NCI-H1930 (cell line): ENCODE measurements at regions not wholly inside any gene's neighbourhood (a gene's known extent, or its start where the extent isn't known, plus 50 kb on each side); places are given as distances from the start of the nearest gene placed in this dataset.
"Not testable (repeated sequence)": the region's sequence is repeated elsewhere in the genome, so short reads cannot be mapped to it uniquely, and the experiment has no call there.

ENCODE experiments used
- DNase-seq, 2 experiments: peaks; one replicate each; lab custom pipeline; 2025; lab: John Stamatoyannopoulos, UW

DNA sequence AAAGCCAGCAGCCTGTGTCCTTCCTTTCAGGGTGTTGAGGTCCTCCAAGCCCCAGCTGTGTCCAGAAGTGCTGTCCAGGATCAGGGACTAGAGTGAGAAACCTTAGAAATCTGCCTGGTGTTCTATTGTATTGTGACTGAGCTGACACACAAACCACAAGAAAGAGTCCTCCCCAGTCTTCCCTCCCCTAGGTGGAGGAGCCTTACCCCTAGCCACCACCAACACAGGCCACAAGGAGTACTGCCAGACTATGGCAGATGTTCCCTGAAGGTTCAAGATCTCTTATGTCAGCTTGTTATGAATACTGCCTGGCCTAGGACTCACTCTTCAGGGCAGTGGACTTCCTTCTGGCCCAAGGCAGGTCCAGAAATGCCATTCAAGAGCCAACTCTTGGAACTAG is 514.1 kb upstream of the PITX2 start:
- DNase-seq, result no peak

DNA sequence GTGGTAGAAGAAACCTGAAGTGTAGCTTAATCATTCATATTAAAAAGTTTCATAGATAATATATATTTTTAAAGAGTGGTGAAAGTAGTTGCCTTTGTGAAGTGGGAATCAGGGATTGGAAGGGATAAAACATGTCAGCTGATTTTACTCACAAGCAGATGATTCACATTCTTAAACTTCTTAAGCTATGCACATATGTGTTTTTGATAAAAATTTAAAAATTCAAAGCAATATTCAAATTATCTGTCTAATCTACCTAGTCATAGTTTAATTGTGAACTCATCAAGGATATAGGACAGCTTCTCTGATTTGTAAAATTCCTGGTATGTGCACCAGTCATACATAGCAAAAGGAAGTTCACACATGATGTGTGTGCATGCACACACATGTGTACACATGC is 520.6 kb upstream of the PITX2 start:
- DNase-seq, result no peak

GRCh38 chr4:111154934-111155333 is 532.1 kb upstream of the PITX2 start:
- no peak for DNase-seq

DNA sequence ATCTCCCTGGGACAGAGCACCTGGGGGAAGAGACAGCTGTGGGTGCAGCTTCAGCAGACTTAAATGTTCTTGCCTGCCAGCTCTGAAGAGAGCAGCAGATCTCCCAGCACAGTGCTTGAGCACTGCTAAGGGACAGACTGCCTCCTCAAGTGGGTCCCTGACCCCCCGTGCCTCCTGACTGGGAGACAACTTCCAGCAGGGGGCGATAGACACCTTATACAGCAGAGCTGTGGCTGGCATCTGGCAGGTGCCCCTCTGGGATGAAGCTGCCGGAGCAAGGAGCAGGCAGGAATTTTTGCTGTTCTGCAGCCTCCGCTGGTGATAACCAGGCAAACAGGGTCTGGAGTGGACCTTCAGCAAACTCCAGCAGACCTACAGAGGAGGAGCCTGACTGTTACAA is 541.7 kb upstream of the PITX2 start:
- not testable (repeated sequence) for DNase-seq

DNA sequence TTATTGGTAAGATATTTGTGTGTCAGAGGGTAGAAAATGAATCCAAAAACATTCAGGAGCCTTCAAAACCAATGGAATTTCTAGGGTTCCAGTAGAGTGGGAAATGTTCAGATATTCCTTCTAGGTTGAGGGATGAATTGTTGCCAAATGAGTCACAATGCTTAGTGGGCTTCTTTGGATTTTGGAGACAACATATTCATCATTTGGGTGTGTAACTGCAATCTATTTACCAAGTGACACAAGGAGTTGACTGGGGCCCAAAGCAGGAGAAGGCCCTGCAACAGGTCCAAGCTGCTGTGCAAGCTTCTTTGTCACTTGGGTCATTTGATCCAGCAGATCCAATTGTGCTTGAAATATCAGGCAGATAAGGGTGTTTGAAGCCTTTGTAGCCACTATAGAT is 551.5 kb upstream of the PITX2 start:
- DNase-seq, result no peak

- DNase-seq, result no peak
Measured at GRCh38 chr4:111178231-111178630, 555.4 kb upstream of the PITX2 start.

DNA sequence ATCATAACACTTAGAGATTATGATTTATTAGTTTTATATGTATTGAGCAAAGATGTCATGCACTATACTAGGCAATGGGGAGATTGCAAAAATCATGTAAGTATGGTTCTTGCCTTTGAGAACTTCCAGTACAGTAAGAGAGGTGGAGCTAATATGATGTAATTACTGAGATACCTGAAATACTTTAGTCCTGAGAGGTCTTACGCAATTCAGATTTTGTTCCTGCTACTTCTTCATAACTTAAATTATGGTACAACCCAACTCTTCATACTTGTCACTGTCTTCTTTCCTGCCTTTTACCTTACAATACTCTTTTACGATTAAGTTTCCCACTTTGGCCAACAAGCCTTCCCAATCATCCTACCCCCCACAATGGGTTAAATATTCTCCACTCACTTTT is 564.2 kb upstream of the PITX2 start:
- DNase-seq, result no peak

DNA sequence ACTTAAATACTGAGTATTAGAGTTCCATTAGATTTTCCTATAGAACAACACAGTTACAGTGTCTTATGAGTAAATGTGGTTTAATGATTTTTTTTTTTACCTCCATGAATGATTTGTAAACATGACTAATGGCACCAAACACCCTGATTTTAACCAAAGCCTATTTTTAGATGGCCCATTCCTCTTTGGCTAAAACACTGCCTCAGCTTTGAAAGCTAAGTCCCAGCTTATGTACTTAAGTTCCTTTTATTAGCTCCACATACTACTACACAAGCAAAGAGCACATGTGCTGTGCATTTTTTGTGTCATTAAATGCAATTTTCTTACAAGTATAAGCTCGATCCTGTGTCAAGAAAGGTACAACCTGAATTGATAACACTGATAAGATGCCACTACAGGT is 575.6 kb upstream of the PITX2 start:
- DNase-seq, result no peak

DNA sequence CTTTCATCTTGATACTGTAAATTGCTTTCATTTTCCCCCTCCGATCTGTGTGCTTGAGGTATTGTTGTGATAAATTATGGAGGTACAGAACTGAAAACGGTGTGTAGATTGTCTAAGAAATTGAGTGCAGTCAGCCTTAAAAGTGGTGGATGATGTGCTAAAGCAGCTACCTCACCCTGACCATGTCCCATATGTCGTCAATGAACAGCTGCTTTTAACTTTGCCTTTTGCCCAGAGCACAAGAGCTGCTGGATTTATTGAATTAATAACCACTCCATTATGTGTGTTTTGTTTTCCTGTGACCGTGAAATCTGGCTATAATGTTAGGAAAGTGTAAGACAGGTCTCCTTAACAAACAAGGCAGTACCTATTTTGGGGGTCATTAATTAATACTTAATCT is 581.9 kb upstream of the PITX2 start:
- DNase-seq, result no peak

DNA sequence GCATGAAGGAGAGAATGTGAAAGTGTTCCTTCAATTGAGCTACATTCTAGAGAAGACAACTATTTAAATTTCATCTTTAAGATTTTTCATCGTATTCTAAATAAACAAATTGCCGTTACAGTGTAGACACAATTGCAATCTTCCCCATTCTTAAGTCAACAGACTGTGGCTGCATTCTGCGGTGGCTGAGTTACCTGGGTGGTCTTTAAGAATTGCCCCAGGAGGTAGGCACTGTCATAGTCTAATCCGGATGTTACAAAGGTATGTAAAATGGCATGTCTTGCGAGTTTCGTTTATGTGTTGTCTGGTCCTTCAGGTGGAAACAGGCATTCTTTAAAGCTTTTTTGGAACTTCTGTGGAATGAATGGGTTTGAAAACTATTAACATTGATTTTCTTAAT is 586.1 kb upstream of the PITX2 start:
- DNase-seq, result no peak

DNA sequence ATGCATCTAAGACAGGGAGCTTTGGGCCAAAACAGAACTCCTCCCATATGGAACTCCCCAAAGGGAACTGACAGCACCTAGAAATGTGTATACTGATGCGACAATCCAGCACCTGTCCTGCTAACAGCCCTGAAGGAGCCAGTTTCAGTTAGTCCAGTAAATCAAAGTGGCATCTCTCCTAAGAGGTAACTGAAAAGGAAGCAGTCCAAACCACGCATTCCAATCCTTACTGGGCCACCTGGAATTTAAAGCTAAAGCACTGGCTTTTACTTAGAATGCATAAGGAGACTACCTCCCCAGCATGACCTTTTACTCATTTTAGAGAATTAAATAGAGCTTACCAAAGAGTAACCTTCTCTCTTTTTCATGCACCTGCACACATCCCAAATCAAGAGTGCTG is 586.8 kb upstream of the PITX2 start:
- no peak for DNase-seq

DNA sequence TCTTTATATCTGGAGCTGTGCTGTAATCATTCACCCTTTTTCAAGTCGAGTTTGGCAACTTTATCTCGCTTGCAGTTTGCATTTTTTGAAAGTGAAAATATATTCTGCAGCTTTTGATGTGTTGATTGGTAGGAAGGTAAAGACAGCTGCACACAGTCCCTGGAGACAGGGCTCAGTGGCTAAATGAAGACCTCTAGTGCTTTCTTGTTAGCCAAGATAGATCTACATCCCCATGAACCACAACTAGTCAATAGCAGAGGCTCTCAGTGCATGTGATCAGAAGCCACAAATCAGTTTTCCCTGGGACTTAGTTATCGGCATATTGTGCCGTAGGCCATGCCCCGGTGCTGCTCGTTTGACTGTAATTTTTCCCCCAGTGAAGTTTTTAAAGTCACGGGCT is 587.7 kb upstream of the PITX2 start:
- no peak for DNase-seq

GRCh38 chr4:111213531-111213930 is 590.7 kb upstream of the PITX2 start:
- no peak for DNase-seq

DNA sequence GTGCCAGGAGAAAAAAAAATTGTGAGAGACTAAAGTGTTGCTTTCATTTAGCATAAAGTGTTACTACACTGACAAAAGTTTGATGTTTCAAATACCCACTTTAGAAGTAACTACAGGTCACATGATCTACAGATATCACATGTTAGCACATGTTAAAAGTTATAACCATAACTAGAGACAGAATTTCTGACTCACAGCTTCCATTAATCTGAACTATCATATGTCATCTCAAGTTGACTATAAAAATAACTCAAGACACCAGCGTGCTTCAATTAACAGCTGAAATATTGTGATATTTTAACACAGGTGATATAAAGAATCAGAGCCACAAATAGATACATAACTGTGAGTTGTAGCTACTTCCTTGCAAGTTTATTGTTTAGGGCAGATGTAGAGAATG is 591.5 kb upstream of the PITX2 start:
- no peak for DNase-seq

- DNase-seq, result no peak
Measured at GRCh38 chr4:111215755-111216154, 592.9 kb upstream of the PITX2 start.

DNA sequence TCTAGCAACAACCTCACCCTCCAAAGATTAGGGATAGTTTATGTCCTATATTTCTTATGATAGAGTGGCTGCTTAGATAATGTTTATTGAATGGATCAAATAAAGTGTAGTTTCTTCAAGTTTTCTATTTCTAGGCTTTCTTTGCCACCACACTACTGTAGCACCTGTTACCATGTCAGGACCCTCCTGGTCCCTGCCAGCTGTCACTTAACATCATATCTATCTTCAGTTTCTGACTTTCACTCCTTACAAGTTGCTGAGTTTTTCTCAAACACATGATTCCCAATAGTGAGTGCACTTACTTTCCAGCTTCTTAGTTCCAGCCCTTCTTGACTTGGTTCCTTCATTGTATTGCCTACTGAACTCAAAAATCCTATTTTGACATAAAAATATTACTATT is 593.9 kb upstream of the PITX2 start:
- DNase-seq, result no peak

DNA sequence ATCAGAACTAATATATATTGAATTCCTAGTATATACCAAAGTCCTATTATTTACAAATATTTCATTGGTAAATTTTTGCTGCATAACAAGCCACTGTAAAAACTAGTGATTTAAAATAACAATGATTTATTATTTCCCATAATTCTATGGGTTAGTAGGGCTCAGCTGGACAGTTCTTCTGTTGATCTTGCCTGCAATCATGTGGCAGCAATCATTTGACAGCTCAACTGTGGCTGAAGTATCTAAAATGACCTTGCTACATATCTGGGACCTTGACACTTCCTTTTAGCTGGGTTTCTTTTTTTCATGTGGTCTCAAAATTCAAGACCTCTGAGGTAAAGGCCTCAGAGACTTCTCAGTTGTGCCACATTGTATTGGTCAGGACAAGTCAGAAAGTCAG is 598.5 kb upstream of the PITX2 start:
- DNase-seq, result no peak

DNA sequence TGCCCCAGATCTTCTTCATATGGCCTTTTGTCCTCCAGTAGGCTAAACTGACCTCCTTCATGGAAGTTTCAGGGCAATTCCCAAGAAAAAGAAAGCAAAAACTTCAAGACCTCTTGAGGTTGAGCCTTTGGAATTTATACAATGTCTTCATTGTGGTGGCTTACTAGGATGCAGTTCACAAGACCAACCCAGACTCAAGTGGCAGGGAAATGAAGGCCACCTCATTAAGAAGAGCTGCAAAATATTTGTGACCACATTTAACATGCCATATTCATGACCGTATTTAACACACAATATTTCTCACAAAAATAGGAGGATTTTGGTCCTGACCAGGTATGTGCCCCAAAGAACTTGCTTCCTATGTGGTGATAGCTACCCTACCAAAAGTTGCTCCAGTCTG is 605.5 kb upstream of the PITX2 start:
- DNase-seq, result no peak

DNA sequence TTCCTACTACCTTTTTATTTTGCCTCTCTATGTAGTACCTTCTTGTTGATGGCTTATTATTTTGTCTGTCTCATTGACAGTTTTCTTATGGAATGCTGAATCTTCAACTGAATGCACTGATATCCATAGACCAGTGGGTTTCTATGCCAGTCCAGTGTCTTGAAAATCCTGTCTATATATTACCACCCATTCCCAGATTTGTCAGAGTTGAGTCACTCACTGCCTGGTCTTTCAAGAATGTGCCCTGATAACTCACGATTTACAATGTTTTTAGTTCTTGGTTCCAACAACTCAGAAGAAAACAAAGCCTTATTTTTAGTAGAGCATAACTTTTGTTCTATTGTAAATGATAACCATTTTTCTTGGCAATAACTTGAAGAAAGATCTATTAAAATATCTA is 606.0 kb upstream of the PITX2 start:
- no peak for DNase-seq

DNA sequence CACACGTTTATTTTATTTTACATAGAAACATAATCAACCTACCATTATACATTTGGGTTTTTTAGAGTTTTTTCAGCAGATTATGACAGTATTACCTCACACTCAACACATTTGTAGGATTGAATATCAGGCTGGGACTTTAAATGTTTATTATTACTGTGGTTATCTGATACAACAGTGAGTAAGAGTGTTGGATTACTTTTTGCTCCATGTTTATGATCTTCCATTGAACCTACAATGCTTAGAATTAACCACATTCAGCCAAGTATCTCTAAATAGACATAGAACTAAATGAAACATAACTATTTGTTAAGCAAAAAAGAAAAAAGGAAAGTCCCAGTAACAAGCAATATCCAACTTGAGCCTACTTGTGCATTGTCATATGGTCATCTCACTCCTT is 607.4 kb upstream of the PITX2 start:
- DNase-seq, result no peak

- no peak for DNase-seq
Measured at GRCh38 chr4:111231281-111231680, 608.4 kb upstream of the PITX2 start.

DNA sequence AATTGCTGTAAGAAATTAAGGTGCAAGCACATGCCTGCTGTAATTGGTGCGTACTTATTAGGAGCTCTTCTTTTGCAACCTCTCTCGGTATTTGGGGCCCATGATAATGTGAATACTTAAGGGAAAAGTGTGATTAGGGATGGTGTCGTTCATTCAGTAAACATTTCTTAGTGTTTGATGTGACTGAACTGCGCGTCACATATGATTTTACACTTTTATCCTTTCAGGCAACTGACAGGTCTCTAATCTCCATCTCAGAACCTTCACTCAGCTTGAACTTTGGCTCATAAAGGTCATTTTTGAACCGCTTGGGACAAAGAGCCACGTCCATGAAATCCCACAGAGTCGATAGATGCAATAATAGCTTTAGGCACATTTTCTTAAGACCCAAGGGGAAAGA is 612.1 kb upstream of the PITX2 start:
- DNase-seq, result no peak

- DNase-seq, result no peak
Measured at GRCh38 chr4:111263836-111264235, 641.0 kb upstream of the PITX2 start.

GRCh38 chr4:111266937-111267336 is 644.1 kb upstream of the PITX2 start:
- DNase-seq, result no peak

GRCh38 chr4:111267786-111268185 is 644.9 kb upstream of the PITX2 start:
- DNase-seq, result no peak
